Psoas muscle (tissue), 7 donors: ENCODE measurements at regions not wholly inside any gene's neighbourhood (a gene's known extent, or its start where the extent isn't known, plus 50 kb on each side); places are given as distances from the start of the nearest gene placed in this dataset.

Experiments used
- ATAC-seq, 4 donors: fragments of 200-7000 bp; cut with Tn5 transposase; one replicate each; pipeline ENCODE4 v1.9.1; 2020; ENCODE audit warnings: moderate library complexity in 3 of 4, mild to moderate bottlenecking in 2 of 4
- DNase-seq, 2 donors: peaks; one replicate each; pipeline ENCODE4 v3.0.0-alpha.2; 2020
- H3K27ac ChIP-seq: fragments of 200-600 bp; one replicate; pipeline ENCODE4 v1.8.0; 2022
- H3K27me3 ChIP-seq, 3 donors: fragments of 200-600 bp in 1 of 3; one replicate each; pipeline versions ENCODE4 v1.6.1 to v1.8.0; 2013 to 2022; ENCODE audit warnings: low read length in 2 of 3, mild to moderate bottlenecking in 2 of 3, moderate library complexity in 1 of 3; ENCODE audit not compliant: insufficient read depth in 3 of 3
- H3K36me3 ChIP-seq, 2 donors: fragments of 200-600 bp in 1 of 2; one replicate each; pipeline versions ENCODE4 v1.6.1 to v1.8.0; 2013 to 2022; ENCODE audit warnings: low read depth in 1 of 2, mild to moderate bottlenecking in 1 of 2, moderate library complexity in 1 of 2; ENCODE audit not compliant: insufficient read depth in 1 of 2
- H3K4me1 ChIP-seq: fragments of 200-600 bp; one replicate; pipeline ENCODE4 v1.8.0; 2022
- H3K4me3 ChIP-seq: fragments of 200-600 bp; one replicate; pipeline ENCODE4 v1.8.0; 2022; ENCODE audit warnings: mild to moderate bottlenecking
- H3K9me3 ChIP-seq: fragments of 200-600 bp; one replicate; pipeline ENCODE4 v1.8.0; 2022
- WGBS, 3 donors: extraction: QIAGEN DNeasy Blood & Tissue Kit; methylation state at CpG; one replicate each; pipeline versions ENCODE4 v1.1.6 to v1.1.7; 2013; 5-methylcytosine and 5-hydroxymethylcytosine counted together
- intact Hi-C, 2 donors: fragments of 100-400 bp; cut with DNase I; formaldehyde crosslinking; loops; one replicate each; pipeline versions ENCODE4 v1.11.0 to v1.14.2; 2022
- TF ChIP-seq, protein P1 (sequence below): fragments of 200-600 bp; IDR thresholded peaks from one replicate; pipeline ENCODE4 v1.8.0; 2022; ENCODE audit warnings: antibody characterized with exemption
- donor health status: healthy with polysubstance abuse.
- donor health status: DM: no; HTN: no; CAD: no; lungs with moderate emphysema.
- donor health status: Bipolar disorder and iron deficiency.
- donor health status: healthy.
- donor health status: DM: yes; HTN: yes; CAD: no.
- donor health status: DM: no; HTN: no; CAD: no.
- donor health status: DM: yes; HTN: yes; CAD: no.

DNA sequence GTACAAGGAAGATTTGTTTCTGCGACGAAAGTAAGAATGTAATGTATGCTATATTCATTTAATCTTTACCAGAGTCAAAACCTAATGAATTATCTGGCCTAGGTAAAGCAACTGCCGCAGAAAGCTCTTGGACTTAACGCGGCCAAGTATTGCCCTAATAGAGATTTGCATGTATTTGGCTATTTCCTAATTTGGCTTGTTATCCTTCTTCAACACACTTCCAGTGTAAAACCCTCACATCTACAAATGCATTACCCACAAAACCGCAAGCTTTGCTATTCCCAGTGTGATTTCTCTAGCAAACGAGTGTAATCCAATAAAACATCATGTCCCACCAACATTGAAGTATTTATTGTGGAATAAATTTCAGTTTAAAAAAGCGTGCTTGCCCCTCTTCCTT lies 123.8 kb upstream of the LMO4 start:
- peaks cover 0 to 9% (median 0%) of the 10 kb centered on the region in 3 donors for H3K27me3 ChIP-seq
- TF ChIP-seq, protein P1, sequence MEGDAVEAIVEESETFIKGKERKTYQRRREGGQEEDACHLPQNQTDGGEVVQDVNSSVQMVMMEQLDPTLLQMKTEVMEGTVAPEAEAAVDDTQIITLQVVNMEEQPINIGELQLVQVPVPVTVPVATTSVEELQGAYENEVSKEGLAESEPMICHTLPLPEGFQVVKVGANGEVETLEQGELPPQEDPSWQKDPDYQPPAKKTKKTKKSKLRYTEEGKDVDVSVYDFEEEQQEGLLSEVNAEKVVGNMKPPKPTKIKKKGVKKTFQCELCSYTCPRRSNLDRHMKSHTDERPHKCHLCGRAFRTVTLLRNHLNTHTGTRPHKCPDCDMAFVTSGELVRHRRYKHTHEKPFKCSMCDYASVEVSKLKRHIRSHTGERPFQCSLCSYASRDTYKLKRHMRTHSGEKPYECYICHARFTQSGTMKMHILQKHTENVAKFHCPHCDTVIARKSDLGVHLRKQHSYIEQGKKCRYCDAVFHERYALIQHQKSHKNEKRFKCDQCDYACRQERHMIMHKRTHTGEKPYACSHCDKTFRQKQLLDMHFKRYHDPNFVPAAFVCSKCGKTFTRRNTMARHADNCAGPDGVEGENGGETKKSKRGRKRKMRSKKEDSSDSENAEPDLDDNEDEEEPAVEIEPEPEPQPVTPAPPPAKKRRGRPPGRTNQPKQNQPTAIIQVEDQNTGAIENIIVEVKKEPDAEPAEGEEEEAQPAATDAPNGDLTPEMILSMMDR, result no peak
- H3K4me1 ChIP-seq, result no peaks in the 10 kb centered on the region
- H3K36me3 ChIP-seq, result no peaks in the 10 kb centered on the region
- no peak for DNase-seq
- ATAC-seq, result no peak
- 72 to 79% (median 75%) methylated on average over 8 of the region's 8 CpGs for WGBS, 3 donors
- intact Hi-C loops, result no loop called here
- no peaks in the 10 kb centered on the region for H3K9me3 ChIP-seq
- H3K4me3 ChIP-seq, result no peak overlapping the region
- no peak overlapping the region for H3K27ac ChIP-seq

DNA sequence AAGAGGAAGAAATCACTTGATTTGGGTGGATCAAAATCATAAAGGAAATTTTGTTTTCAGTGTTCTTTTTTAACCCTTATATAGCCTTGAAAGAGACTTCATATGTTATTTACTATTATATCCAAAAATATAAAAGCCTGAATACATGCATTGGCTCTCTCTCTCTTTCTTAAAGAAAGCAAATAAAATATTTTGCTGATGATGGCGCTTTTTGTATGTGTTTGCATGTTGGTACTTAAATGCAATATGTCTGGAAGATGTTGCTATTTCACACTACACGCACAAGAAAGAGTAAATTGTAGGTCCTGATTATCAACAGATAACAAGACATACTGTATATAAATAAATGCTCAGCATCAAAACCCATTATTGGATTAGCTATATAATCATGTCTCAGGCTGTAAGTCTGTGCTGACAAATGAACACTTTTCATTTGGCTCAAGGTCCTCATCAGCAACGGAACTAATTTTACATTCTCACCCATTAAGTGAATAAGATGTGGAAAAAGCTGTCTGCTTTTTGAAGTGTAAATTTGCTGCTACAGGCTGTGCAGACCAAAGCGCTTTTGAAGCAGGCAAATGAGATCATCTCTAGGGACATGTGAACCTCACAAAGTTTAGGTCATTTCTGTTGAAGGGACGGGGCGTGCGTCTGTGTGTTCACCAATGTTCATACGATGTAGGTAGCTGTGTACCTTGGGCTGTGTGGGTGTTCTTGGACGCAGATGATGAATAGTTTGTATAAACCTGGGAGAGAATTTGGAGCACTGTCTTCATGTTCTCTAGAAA lies 122.4 kb upstream of the LMO4 start:
- intact Hi-C loops, result no loop called here

DNA sequence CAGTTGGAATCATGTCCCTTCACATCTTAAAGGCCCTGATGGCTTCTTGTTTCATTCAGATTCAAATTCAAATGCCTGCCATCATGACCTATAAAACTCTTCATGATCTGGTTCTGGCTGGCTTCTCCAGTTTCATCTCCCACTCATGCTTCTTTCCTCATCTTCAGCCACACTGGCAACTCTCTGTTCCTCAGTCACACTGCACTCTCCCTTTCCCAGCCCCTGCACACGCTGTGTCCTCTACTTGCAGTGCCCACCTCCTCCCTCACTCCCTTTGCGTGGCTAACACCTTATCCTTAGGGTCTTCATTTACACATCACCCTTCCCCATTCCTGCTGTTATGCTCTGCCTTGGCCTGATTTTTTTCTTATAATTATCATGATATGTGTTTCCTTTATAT lies 120.6 kb upstream of the LMO4 start:
- H3K9me3 ChIP-seq, result no peaks in the 10 kb centered on the region
- TF ChIP-seq, protein P1, result no peak
- H3K27ac ChIP-seq, result no peak overlapping the region
- no peak for DNase-seq
- no peaks in the 10 kb centered on the region for H3K4me1 ChIP-seq
- H3K4me3 ChIP-seq, result no peak overlapping the region
- intact Hi-C loops, result no loop called here
- H3K36me3 ChIP-seq, result no peaks in the 10 kb centered on the region
- no peaks in the 10 kb centered on the region for H3K27me3 ChIP-seq
- ATAC-seq, result no peak
- WGBS, 3 donors, result 91 to 95% (median 95%) methylated on average over 2 of the region's 2 CpGs

More for the DNA sequence above, 122.4 kb upstream of the LMO4 start:
- Histone ChIP-seq H3K4me3 (no peak overlapping the region), H3K27ac (no peak overlapping the region), H3K27me3 (no peaks in the 10 kb centered on the region), H3K4me1 (no peaks in the 10 kb centered on the region), H3K36me3 (no peaks in the 10 kb centered on the region), H3K9me3 (no peaks in the 10 kb centered on the region)
- TF ChIP-seq, protein P1, result no peak
- DNase-seq (no peak), ATAC-seq (no peak)
- WGBS, 3 donors, result 90 to 94% (median 92%) methylated on average over 9 of the region's 9 CpGs

DNA sequence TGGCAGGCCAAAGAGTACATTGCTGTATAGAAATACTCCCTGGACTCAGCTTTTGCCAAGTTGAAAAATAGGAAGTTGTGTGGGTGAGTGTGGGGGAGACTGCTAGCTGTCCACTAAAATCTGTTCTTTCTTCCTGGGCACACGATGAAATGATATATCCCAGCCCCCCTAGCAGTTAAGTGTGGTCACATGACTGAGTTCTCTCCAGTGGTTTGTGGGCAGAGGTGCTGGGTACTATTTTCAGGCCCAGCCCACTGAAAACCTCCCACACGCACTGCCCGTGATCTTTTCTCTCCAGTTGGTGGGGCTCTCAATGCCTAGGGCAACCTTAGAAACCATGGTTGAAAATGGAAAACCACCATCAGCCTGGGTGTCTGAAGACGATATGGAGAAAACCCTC lies 119.7 kb upstream of the LMO4 start:
- Histone ChIP-seq H3K27me3 (no peaks in the 10 kb centered on the region), H3K9me3 (no peaks in the 10 kb centered on the region), H3K27ac (no peak overlapping the region), H3K36me3 (no peaks in the 10 kb centered on the region), H3K4me3 (no peak overlapping the region), H3K4me1 (no peaks in the 10 kb centered on the region)
- 81 to 88% (median 85%) methylated on average over 4 of the region's 4 CpGs for WGBS, 3 donors
- intact Hi-C loops, result no loop called here
- TF ChIP-seq, protein P1, result no peak
- no peak for ATAC-seq
- no peak for DNase-seq

DNA sequence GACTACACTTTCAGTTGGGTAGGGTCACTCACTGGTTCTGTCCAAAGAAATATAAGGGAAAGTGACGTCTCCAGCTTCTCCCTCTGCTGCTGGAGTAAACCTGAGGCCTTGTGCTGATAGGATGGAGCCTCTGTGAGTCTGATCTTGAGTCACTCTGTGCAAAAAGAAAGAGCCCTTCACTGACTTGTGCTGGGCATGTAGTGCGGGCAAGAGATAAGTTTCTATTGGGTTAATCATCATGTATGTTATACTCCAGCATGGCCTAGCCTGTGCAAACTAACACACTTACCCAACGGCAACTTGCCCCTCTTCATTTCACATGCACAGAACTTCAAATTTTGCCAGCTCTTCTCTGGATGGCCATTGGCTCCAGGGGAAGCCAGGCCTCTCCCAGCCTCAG lies 118.5 kb upstream of the LMO4 start:
- Histone ChIP-seq H3K4me3 (no peak overlapping the region), H3K4me1 (no peaks in the 10 kb centered on the region), H3K27me3 (no peaks in the 10 kb centered on the region), H3K9me3 (no peaks in the 10 kb centered on the region), H3K36me3 (no peaks in the 10 kb centered on the region), H3K27ac (no peak overlapping the region)
- WGBS, 3 donors, result 91 to 92% (median 92%) methylated on average over 3 of the region's 3 CpGs
- intact Hi-C loops, result no loop called here
- DNase-seq (no peak), ATAC-seq (no peak)
- TF ChIP-seq, protein P1, result no peak
